ENCODE measurements at regions not wholly inside any gene's neighbourhood (a gene's known extent, or its start where the extent isn't known, plus 50 kb on each side); places are given as distances from the start of the nearest gene placed in this dataset.
A peak's percentile ranks its signal among the peaks of the same experiment; 100 is the strongest.
"Not testable (repeated sequence)": the region's sequence is repeated elsewhere in the genome, so short reads cannot be mapped to it uniquely, and the experiment has no call there.

DNA sequence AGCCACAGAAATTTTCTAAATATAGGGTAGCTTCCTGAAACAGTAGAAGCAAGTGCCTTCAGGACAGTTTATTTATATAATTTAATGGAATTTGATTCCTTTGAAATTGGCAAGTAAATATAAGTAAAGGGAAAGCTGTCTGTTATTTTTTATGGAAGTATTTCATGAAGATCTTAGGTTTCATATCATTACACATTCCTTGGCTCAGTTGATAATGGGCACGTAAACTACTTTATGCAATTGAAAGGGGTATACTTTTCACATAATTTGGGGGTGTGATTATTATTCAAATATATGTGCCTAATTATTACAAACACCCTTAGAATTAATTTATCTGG lies 71.1 kb upstream of the RAP1B start:
- peaks cover 65% of the 10 kb centered on the region for H3K4me1 Mint-ChIP-seq (ENCODE audit: low read depth)
- CTCF ChIA-PET, result no interaction called here

DNA sequence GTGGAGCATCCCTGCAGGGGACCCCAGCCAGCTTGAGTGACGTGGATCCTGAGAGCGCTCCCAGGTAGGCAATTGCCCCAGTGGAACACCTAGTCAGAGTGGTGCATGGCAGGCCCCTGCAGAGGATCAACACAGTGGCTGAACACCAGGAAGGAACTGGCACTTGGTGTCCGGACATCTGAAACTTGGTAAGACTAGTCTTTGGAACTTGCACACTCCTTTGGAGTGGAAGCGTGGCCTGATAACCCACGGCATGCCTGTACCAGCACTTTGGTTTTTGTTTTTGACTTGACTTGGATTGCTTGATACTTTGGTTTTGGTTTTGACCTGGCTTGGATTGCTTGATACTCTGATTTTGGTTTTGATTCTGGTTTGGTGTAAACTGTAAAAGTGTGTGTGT lies 69.9 kb upstream of the RAP1B start:
- H3K27ac ChIP-seq (ENCODE audit: low read depth in 1 of 2, low read length in 2 of 2); H3K9me3 Mint-ChIP-seq; ATAC-seq (ENCODE audit: poor library complexity); H3K9me3 ChIP-seq (ENCODE audit: control insufficient read depth in 1 of 2, insufficient read depth in 1 of 2, low read length in 2 of 2); H3K27me3 Mint-ChIP-seq; H3K36me3 Mint-ChIP-seq (ENCODE audit: low read depth); CTCF ChIA-PET; DNase-seq; H3K36me3 ChIP-seq (ENCODE audit: insufficient read depth, low read length); POLR2A ChIA-PET; H3K27me3 ChIP-seq (ENCODE audit: control insufficient read depth in 1 of 2, insufficient read depth in 2 of 2, low read length in 2 of 2); H3K4me3 ChIP-seq (ENCODE audit: low read length): not testable (repeated sequence)
- Mint-ChIP-seq H3K4me1 (ENCODE audit: low read depth) (peaks cover 65% of the 10 kb centered on the region), H3K4me3 (peak overlapping the region; percentile 54), H3K27ac (peak overlapping the region; percentile 80)
- intact Hi-C loops (cut with DNase I, micrococcal nuclease), result loop anchor here in 1 of 2 experiments (5.0 kb wide), 1 partner anchor 42 kb away; no protein-coding TSS in a partner anchor
- peaks cover 16% of the 10 kb centered on the region for H3K4me1 ChIP-seq (ENCODE audit: insufficient read depth, low read length)

More for the DNA sequence above, 71.1 kb upstream of the RAP1B start:
- no peak for TF ChIP-seq CTCF (IDR thresholded peaks at IDR 0.05)
- DNase-seq, result no peak
- no peaks in the 10 kb centered on the region for H3K36me3 ChIP-seq (ENCODE audit: insufficient read depth, low read length)
- H3K9me3 Mint-ChIP-seq, result peaks cover 7% of the 10 kb centered on the region
- no peak for ATAC-seq (ENCODE audit: poor library complexity)
- H3K27me3 Mint-ChIP-seq, result no peaks in the 10 kb centered on the region
- H3K36me3 Mint-ChIP-seq (ENCODE audit: low read depth), result peaks cover 7% of the 10 kb centered on the region
- peaks cover 5 to 7% of the 10 kb centered on the region in 2 experiments for H3K9me3 ChIP-seq (ENCODE audit: control insufficient read depth in 1 of 2, insufficient read depth in 1 of 2, low read length in 2 of 2)
- H3K27ac ChIP-seq (ENCODE audit: low read depth in 1 of 2, low read length in 2 of 2), result no peak overlapping the region
- intact Hi-C loops (cut with DNase I, micrococcal nuclease), result loop anchor here in 1 of 2 experiments (2.0 to 5.0 kb wide), 2 partner anchors 53 to 73 kb away; no protein-coding TSS in a partner anchor
- H3K4me3 ChIP-seq (ENCODE audit: low read length), result peak overlapping the region; percentile 5
- peak overlapping the region; percentile 49 for H3K4me3 Mint-ChIP-seq
- H3K27me3 ChIP-seq (ENCODE audit: control insufficient read depth in 1 of 2, insufficient read depth in 2 of 2, low read length in 2 of 2), result no peaks in the 10 kb centered on the region
- POLR2A ChIA-PET, result interaction anchor here (0.9 to 2.8 kb wide), 29 partner anchors 8 to 268 kb away, joined by 3 to 81 read pairs (median 5); partner anchors contain the start of genes MDM1, MDM2 and RAP1B
- H3K4me1 ChIP-seq (ENCODE audit: insufficient read depth, low read length), result peaks cover 16% of the 10 kb centered on the region
- H3K27ac Mint-ChIP-seq, result peak overlapping the region; percentile 80

GRCh38 chr12:68547318-68547717 lies 63.4 kb upstream of the RAP1B start:
- H3K36me3 ChIP-seq (ENCODE audit: insufficient read depth, low read length); ATAC-seq (ENCODE audit: poor library complexity); H3K4me3 ChIP-seq (ENCODE audit: low read length); DNase-seq; H3K27me3 ChIP-seq (ENCODE audit: control insufficient read depth in 1 of 2, insufficient read depth in 2 of 2, low read length in 2 of 2); H3K27ac ChIP-seq (ENCODE audit: low read depth in 1 of 2, low read length in 2 of 2); H3K27ac Mint-ChIP-seq; H3K4me3 Mint-ChIP-seq; H3K27me3 Mint-ChIP-seq; H3K4me1 ChIP-seq (ENCODE audit: insufficient read depth, low read length); intact Hi-C loops (cut with DNase I, micrococcal nuclease); CTCF ChIA-PET: not testable (repeated sequence)
- H3K9me3 ChIP-seq (ENCODE audit: control insufficient read depth in 1 of 2, insufficient read depth in 1 of 2, low read length in 2 of 2), result peaks cover 5 to 18% of the 10 kb centered on the region in 2 experiments
- peaks cover 21% of the 10 kb centered on the region for H3K36me3 Mint-ChIP-seq (ENCODE audit: low read depth)
- POLR2A ChIA-PET, result interaction anchor here (1.3 kb wide), 1 partner anchor 8 kb away, joined by 5 read pairs; no protein-coding TSS in a partner anchor
- peaks cover 29% of the 10 kb centered on the region for H3K4me1 Mint-ChIP-seq (ENCODE audit: low read depth)
- H3K9me3 Mint-ChIP-seq, result peaks cover 14% of the 10 kb centered on the region

GRCh38 chr12:68552605-68553195 lies 58.0 kb upstream of the RAP1B start:
- H3K4me3 ChIP-seq (ENCODE audit: low read length); H3K27ac Mint-ChIP-seq; DNase-seq; intact Hi-C loops (cut with DNase I, micrococcal nuclease); H3K4me1 ChIP-seq (ENCODE audit: insufficient read depth, low read length); H3K4me3 Mint-ChIP-seq; ATAC-seq (ENCODE audit: poor library complexity); H3K27ac ChIP-seq (ENCODE audit: low read depth in 1 of 2, low read length in 2 of 2); H3K27me3 Mint-ChIP-seq; H3K36me3 ChIP-seq (ENCODE audit: insufficient read depth, low read length); H3K9me3 ChIP-seq (ENCODE audit: control insufficient read depth in 1 of 2, insufficient read depth in 1 of 2, low read length in 2 of 2); H3K36me3 Mint-ChIP-seq (ENCODE audit: low read depth); CTCF ChIA-PET; H3K27me3 ChIP-seq (ENCODE audit: control insufficient read depth in 1 of 2, insufficient read depth in 2 of 2, low read length in 2 of 2); H3K9me3 Mint-ChIP-seq: not testable (repeated sequence)
- H3K4me1 Mint-ChIP-seq (ENCODE audit: low read depth), result peaks cover 39% of the 10 kb centered on the region
- POLR2A ChIA-PET, result interaction anchor here (0.9 kb wide), 1 partner anchor 25 kb away, joined by 3 read pairs; no protein-coding TSS in a partner anchor

Data from CD4-positive, alpha-beta T cell (primary cell).